Nephron (organoid): ENCODE measurements at regions not wholly inside any gene's neighbourhood (a gene's known extent, or its start where the extent isn't known, plus 50 kb on each side); places are given as distances from the start of the nearest gene placed in this dataset.

Source experiments
- H3K27ac Mint-ChIP-seq, 3 experiments: 2 replicates each; pipeline ENCODE4 v1.8.0; 2020; ENCODE audit warnings: mixed read lengths in 3 of 3, mild to moderate bottlenecking in 2 of 3, moderate library complexity in 1 of 3
- H3K27me3 Mint-ChIP-seq: 2 replicates; pipeline ENCODE4 v1.8.0; 2021; ENCODE audit warnings: low read depth, mild to moderate bottlenecking, moderate library complexity, mixed read lengths
- H3K36me3 Mint-ChIP-seq: 2 replicates; pipeline ENCODE4 v1.8.0; 2020; ENCODE audit warnings: low read depth, mixed read lengths
- H3K4me1 Mint-ChIP-seq: 2 replicates; pipeline ENCODE4 v1.8.0; 2020; ENCODE audit warnings: mixed read lengths
- H3K4me3 Mint-ChIP-seq, 3 experiments: 2 replicates each; pipeline ENCODE4 v1.8.0; 2020; ENCODE audit warnings: mild to moderate bottlenecking in 3 of 3, mixed read lengths in 3 of 3, moderate library complexity in 2 of 3
- H3K9me3 Mint-ChIP-seq: 2 replicates; pipeline ENCODE4 v1.8.0; 2020; ENCODE audit warnings: mixed read lengths
- TF ChIP-seq, protein P1 (sequence below), 3 experiments: fragments of 200-600 bp; sonication (generic); IDR thresholded peaks; one replicate each; pipeline ENCODE4 v1.5.0; 2021; ENCODE audit warnings: antibody characterized with exemption in 3 of 3; ENCODE audit not compliant: unreplicated experiment in 3 of 3

- peaks cover 6% of the 10 kb centered on the region for H3K27me3 Mint-ChIP-seq
- H3K4me1 Mint-ChIP-seq: no peaks in the 10 kb centered on the region
- no peak overlapping the region for H3K27ac Mint-ChIP-seq
- H3K9me3 Mint-ChIP-seq: no peaks in the 10 kb centered on the region
- no peak overlapping the region for H3K4me3 Mint-ChIP-seq
- TF ChIP-seq, protein P1, sequence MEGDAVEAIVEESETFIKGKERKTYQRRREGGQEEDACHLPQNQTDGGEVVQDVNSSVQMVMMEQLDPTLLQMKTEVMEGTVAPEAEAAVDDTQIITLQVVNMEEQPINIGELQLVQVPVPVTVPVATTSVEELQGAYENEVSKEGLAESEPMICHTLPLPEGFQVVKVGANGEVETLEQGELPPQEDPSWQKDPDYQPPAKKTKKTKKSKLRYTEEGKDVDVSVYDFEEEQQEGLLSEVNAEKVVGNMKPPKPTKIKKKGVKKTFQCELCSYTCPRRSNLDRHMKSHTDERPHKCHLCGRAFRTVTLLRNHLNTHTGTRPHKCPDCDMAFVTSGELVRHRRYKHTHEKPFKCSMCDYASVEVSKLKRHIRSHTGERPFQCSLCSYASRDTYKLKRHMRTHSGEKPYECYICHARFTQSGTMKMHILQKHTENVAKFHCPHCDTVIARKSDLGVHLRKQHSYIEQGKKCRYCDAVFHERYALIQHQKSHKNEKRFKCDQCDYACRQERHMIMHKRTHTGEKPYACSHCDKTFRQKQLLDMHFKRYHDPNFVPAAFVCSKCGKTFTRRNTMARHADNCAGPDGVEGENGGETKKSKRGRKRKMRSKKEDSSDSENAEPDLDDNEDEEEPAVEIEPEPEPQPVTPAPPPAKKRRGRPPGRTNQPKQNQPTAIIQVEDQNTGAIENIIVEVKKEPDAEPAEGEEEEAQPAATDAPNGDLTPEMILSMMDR (IDR thresholded peaks at IDR 0.05; ENCODE audit: unreplicated experiment in 3 of 3): no peak
- no peaks in the 10 kb centered on the region for H3K36me3 Mint-ChIP-seq
Measured at GRCh38 chr1:185531838-185532237, 202.4 kb upstream of the HMCN1 start.

DNA sequence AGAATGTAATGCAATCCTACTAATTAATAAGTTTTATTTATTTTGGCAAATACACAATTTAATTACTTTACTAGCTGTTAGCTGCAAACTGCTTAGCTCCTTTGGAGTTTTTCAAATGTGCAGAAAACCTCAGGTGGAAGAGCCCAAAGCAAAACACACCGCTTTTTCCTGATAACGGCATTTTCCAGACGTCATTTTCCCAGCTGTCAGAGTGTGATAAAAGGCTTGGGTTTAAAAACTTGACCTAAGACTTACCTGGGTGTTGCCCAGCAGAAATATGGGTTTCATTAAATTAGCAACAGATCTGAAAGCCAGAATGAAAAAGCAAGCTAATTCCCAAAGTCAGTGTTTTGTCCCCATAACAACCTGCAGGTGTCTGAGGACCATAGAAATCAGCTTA lies 204.0 kb upstream of the HMCN1 start:
- no peaks in the 10 kb centered on the region for H3K4me1 Mint-ChIP-seq
- H3K27me3 Mint-ChIP-seq: peaks cover 2% of the 10 kb centered on the region
- no peaks in the 10 kb centered on the region for H3K9me3 Mint-ChIP-seq
- TF ChIP-seq, protein P1 (IDR thresholded peaks at IDR 0.05; ENCODE audit: unreplicated experiment in 3 of 3): no peak
- no peak overlapping the region for H3K4me3 Mint-ChIP-seq
- no peak overlapping the region for H3K27ac Mint-ChIP-seq
- H3K36me3 Mint-ChIP-seq: no peaks in the 10 kb centered on the region

- no peaks in the 10 kb centered on the region for H3K36me3 Mint-ChIP-seq
- no peaks in the 10 kb centered on the region for H3K4me1 Mint-ChIP-seq
- H3K4me3 Mint-ChIP-seq: no peak overlapping the region
- TF ChIP-seq, protein P1 (IDR thresholded peaks at IDR 0.05; ENCODE audit: unreplicated experiment in 3 of 3): no peak
- no peaks in the 10 kb centered on the region for H3K27me3 Mint-ChIP-seq
- no peak overlapping the region for H3K27ac Mint-ChIP-seq
- H3K9me3 Mint-ChIP-seq: peaks cover 1% of the 10 kb centered on the region
Measured at GRCh38 chr1:185529673-185530072, 204.5 kb upstream of the HMCN1 start.

- peaks cover 7% of the 10 kb centered on the region for H3K9me3 Mint-ChIP-seq
- no peaks in the 10 kb centered on the region for H3K4me1 Mint-ChIP-seq
- no peaks in the 10 kb centered on the region for H3K27me3 Mint-ChIP-seq
- TF ChIP-seq, protein P1 (IDR thresholded peaks at IDR 0.05; ENCODE audit: unreplicated experiment in 3 of 3): no peak
- no peak overlapping the region for H3K27ac Mint-ChIP-seq
- no peak overlapping the region for H3K4me3 Mint-ChIP-seq
- no peaks in the 10 kb centered on the region for H3K36me3 Mint-ChIP-seq
Measured at GRCh38 chr1:185528084-185528676, 206.0 kb upstream of the HMCN1 start.

- Mint-ChIP-seq H3K27me3 (no peaks in the 10 kb centered on the region), H3K9me3 (peaks cover 7% of the 10 kb centered on the region), H3K27ac (no peak overlapping the region), H3K4me1 (no peaks in the 10 kb centered on the region), H3K4me3 (no peak overlapping the region), H3K36me3 (no peaks in the 10 kb centered on the region)
- TF ChIP-seq, protein P1 (IDR thresholded peaks at IDR 0.05; ENCODE audit: unreplicated experiment in 3 of 3): no peak
Measured at GRCh38 chr1:185526344-185527307, 207.6 kb upstream of the HMCN1 start.
